SW480 (cell line): ENCODE measurements at regions not wholly inside any gene's neighbourhood (a gene's known extent, or its start where the extent isn't known, plus 50 kb on each side); places are given as distances from the start of the nearest gene placed in this dataset.

Experiments used
- DNase-seq: peaks from one replicate; pipeline ENCODE4 v3.0.0-alpha.2; 2016; ENCODE audit warnings: low spot score

GRCh38 chr11:45554230-45554967, 111.0 kb downstream of the CHST1 start:
- DNase-seq = no peak

GRCh38 chr11:45553383-45553936, 112.0 kb downstream of the CHST1 start:
- no peak for DNase-seq

- DNase-seq = no peak
These were observed 114.2 kb downstream of the CHST1 start for GRCh38 chr11:45551191-45551713.

GRCh38 chr11:45549257-45549656, 116.2 kb downstream of the CHST1 start:
- DNase-seq = no peak

- DNase-seq = no peak
These were observed 119.1 kb downstream of the CHST1 start for GRCh38 chr11:45546366-45546765.

GRCh38 chr11:45544826-45545225, 120.6 kb downstream of the CHST1 start:
- no peak for DNase-seq

GRCh38 chr11:45543808-45544422, 121.5 kb downstream of the CHST1 start:
- no peak for DNase-seq

GRCh38 chr11:45543081-45543480, 122.3 kb downstream of the CHST1 start:
- no peak for DNase-seq

GRCh38 chr11:45541693-45542434, 123.6 kb downstream of the CHST1 start:
- no peak for DNase-seq

GRCh38 chr11:45538939-45539338, 126.5 kb downstream of the CHST1 start:
- no peak for DNase-seq

- no peak for DNase-seq
These were observed 127.1 kb downstream of the CHST1 start for GRCh38 chr11:45538363-45538762.

- no peak for DNase-seq
These were observed 127.8 kb downstream of the CHST1 start for GRCh38 chr11:45537614-45538013.

- no peak for DNase-seq
These were observed 130.4 kb downstream of the CHST1 start for GRCh38 chr11:45535033-45535432.

- no peak for DNase-seq
These were observed 131.3 kb downstream of the CHST1 start for GRCh38 chr11:45534132-45534531.

GRCh38 chr11:45532546-45532945, 132.9 kb downstream of the CHST1 start:
- no peak for DNase-seq

- DNase-seq = no peak
These were observed 134.6 kb downstream of the CHST1 start for GRCh38 chr11:45530776-45531175.

- no peak for DNase-seq
These were observed 135.3 kb downstream of the CHST1 start for GRCh38 chr11:45530111-45530510.

- DNase-seq = no peak
These were observed 137.0 kb downstream of the CHST1 start for GRCh38 chr11:45528435-45528834.

- DNase-seq = no peak
These were observed 137.5 kb downstream of the CHST1 start for GRCh38 chr11:45527898-45528297.

- DNase-seq = no peak
These were observed 140.0 kb downstream of the CHST1 start for GRCh38 chr11:45525393-45525792.

- no peak for DNase-seq
These were observed 141.7 kb downstream of the CHST1 start for GRCh38 chr11:45523760-45524159.

- DNase-seq = no peak
These were observed 146.4 kb downstream of the CHST1 start for GRCh38 chr11:45518833-45519535.
